Suprapubic skin (tissue), 4 donors: ENCODE measurements at regions not wholly inside any gene's neighbourhood (a gene's known extent, or its start where the extent isn't known, plus 50 kb on each side); places are given as distances from the start of the nearest gene placed in this dataset.

Source experiments
- DNase-seq, 2 donors: peaks; one replicate each; pipeline ENCODE4 v3.0.0-alpha.2; 2019; ENCODE audit warnings: low spot score in 2 of 2
- H3K27ac ChIP-seq: fragments of 200-600 bp; sonication (generic); one replicate; pipeline ENCODE4 v1.5.1; 2019
- H3K27me3 ChIP-seq: fragments of 200-600 bp; sonication (generic); one replicate; pipeline ENCODE4 v1.5.1; 2019
- H3K36me3 ChIP-seq: fragments of 200-600 bp; sonication (generic); one replicate; pipeline ENCODE4 v1.5.1; 2019
- H3K4me1 ChIP-seq: fragments of 200-600 bp; sonication (generic); one replicate; pipeline ENCODE4 v1.5.1; 2019
- H3K4me3 ChIP-seq: fragments of 200-600 bp; sonication (generic); one replicate; pipeline ENCODE4 v1.5.1; 2019; ENCODE audit warnings: mild to moderate bottlenecking
- H3K9me3 ChIP-seq: fragments of 200-600 bp; sonication (generic); one replicate; pipeline ENCODE4 v1.5.1; 2019
- EP300 ChIP-seq: sonication (generic); formaldehyde crosslinking; IDR thresholded peaks from one replicate; pipeline ENCODE4 v1.6.1; 2017; ENCODE audit warnings: antibody characterized with exemption
- POLR2A ChIP-seq, 2 donors: fragments of 450-650 bp; IDR thresholded peaks; one replicate each; pipeline ENCODE4 v1.6.1; 2017; ENCODE audit warnings: antibody characterized with exemption in 2 of 2, mild to moderate bottlenecking in 2 of 2, moderate library complexity in 2 of 2
- POLR2AphosphoS5 ChIP-seq, 3 donors: sonication (generic); formaldehyde crosslinking; IDR thresholded peaks; one replicate each; pipeline ENCODE4 v1.6.1; 2017; ENCODE audit warnings: antibody characterized with exemption in 3 of 3
- WGBS: methylation state at CpG from one replicate; pipeline ENCODE4 v1.1.5; 2018; 5-methylcytosine and 5-hydroxymethylcytosine counted together
- TF ChIP-seq, protein P1 (sequence below), 2 donors: fragments of 200-600 bp in 1 of 2; fragments of 450-650 bp in 1 of 2; sonication (generic) in 1 of 2; IDR thresholded peaks; one replicate each; pipeline ENCODE4 v1.5.1; 2016 to 2019; ENCODE audit warnings: antibody characterized with exemption in 2 of 2, mild to moderate bottlenecking in 1 of 2, moderate library complexity in 1 of 2

GRCh38 chr5:110359221-110359620, 367.2 kb downstream of the TMEM232 start:
- Histone ChIP-seq H3K27ac (no peak overlapping the region), H3K27me3 (no peaks in the 10 kb centered on the region), H3K4me3 (no peak overlapping the region), H3K9me3 (no peaks in the 10 kb centered on the region), H3K36me3 (no peaks in the 10 kb centered on the region), H3K4me1 (peaks cover 8% of the 10 kb centered on the region)
- no peak for DNase-seq
- WGBS = 52% methylated on average over 1 of the region's 1 CpG
- no peak for TF ChIP-seq EP300
- TF ChIP-seq POLR2A (IDR thresholded peaks at IDR 0.05) = no peak
- TF ChIP-seq POLR2AphosphoS5 (IDR thresholded peaks at IDR 0.05) = no peak
- TF ChIP-seq, protein P1, sequence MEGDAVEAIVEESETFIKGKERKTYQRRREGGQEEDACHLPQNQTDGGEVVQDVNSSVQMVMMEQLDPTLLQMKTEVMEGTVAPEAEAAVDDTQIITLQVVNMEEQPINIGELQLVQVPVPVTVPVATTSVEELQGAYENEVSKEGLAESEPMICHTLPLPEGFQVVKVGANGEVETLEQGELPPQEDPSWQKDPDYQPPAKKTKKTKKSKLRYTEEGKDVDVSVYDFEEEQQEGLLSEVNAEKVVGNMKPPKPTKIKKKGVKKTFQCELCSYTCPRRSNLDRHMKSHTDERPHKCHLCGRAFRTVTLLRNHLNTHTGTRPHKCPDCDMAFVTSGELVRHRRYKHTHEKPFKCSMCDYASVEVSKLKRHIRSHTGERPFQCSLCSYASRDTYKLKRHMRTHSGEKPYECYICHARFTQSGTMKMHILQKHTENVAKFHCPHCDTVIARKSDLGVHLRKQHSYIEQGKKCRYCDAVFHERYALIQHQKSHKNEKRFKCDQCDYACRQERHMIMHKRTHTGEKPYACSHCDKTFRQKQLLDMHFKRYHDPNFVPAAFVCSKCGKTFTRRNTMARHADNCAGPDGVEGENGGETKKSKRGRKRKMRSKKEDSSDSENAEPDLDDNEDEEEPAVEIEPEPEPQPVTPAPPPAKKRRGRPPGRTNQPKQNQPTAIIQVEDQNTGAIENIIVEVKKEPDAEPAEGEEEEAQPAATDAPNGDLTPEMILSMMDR (IDR thresholded peaks at IDR 0.05) = no peak

- Histone ChIP-seq H3K27me3 (no peaks in the 10 kb centered on the region), H3K9me3 (no peaks in the 10 kb centered on the region), H3K4me1 (peaks cover 1% of the 10 kb centered on the region), H3K4me3 (no peak overlapping the region), H3K27ac (no peak overlapping the region), H3K36me3 (no peaks in the 10 kb centered on the region)
- TF ChIP-seq POLR2AphosphoS5 (IDR thresholded peaks at IDR 0.05) = no peak
- TF ChIP-seq POLR2A (IDR thresholded peaks at IDR 0.05) = no peak
- no peak for TF ChIP-seq EP300
- TF ChIP-seq, protein P1 (IDR thresholded peaks at IDR 0.05) = no peak
- no peak for DNase-seq
Observed at GRCh38 chr5:110361471-110361870, 365.0 kb downstream of the TMEM232 start.

GRCh38 chr5:110362261-110362660, 364.2 kb downstream of the TMEM232 start:
- Histone ChIP-seq H3K27me3 (no peaks in the 10 kb centered on the region), H3K9me3 (no peaks in the 10 kb centered on the region), H3K27ac (no peak overlapping the region), H3K4me3 (no peak overlapping the region), H3K36me3 (no peaks in the 10 kb centered on the region), H3K4me1 (no peaks in the 10 kb centered on the region)
- WGBS = 58% methylated on average over 2 of the region's 2 CpGs
- no peak for TF ChIP-seq EP300
- TF ChIP-seq POLR2AphosphoS5 (IDR thresholded peaks at IDR 0.05) = no peak
- TF ChIP-seq POLR2A (IDR thresholded peaks at IDR 0.05) = no peak
- TF ChIP-seq, protein P1 (IDR thresholded peaks at IDR 0.05) = no peak
- DNase-seq = no peak

DNA sequence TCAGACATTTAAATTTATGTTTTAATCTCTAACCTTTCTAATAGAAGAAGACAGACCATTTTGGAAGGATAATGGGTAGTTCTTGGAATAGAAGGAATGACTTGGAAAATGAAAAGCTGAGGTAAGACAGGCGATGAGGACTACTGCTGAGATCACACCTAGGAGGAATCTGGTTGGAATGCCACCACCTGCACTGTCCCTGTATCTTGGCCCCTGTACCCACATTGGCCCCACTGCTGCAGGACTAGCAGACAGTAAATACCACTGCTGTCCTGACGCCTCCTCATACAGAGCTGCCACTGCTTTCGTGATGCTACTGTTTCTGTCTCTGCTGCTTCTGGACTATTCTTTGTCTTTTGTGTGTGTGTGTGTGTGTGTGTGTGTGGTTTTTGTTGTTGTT, 359.8 kb downstream of the TMEM232 start:
- H3K9me3 ChIP-seq = no peaks in the 10 kb centered on the region
- DNase-seq = no peak
- no peaks in the 10 kb centered on the region for H3K27me3 ChIP-seq
- TF ChIP-seq, protein P1 (IDR thresholded peaks at IDR 0.05) = no peak
- TF ChIP-seq EP300 (no peak), POLR2AphosphoS5 (IDR thresholded peaks at IDR 0.05) (no peak)
- WGBS = 82% methylated on average over 3 of the region's 3 CpGs
- H3K27ac ChIP-seq = no peak overlapping the region
- H3K4me3 ChIP-seq = no peak overlapping the region
- no peaks in the 10 kb centered on the region for H3K4me1 ChIP-seq
- no peaks in the 10 kb centered on the region for H3K36me3 ChIP-seq
